GM12892 (cell line): ENCODE measurements at regions not wholly inside any gene's neighbourhood (a gene's known extent, or its start where the extent isn't known, plus 50 kb on each side); places are given as distances from the start of the nearest gene placed in this dataset.

Source experiments
- POLR2A ChIP-seq: IDR thresholded peaks from 2 replicates; pipeline ENCODE4 v1.6.1; 2011; ENCODE audit warnings: low read depth, low read length, control low read depth
- POLR2AphosphoS5 ChIP-seq: IDR thresholded peaks from 2 replicates; pipeline ENCODE4 v1.6.1; 2011; ENCODE audit warnings: low read depth, low read length, control low read depth
- TAF1 ChIP-seq: IDR thresholded peaks from 2 replicates; pipeline ENCODE4 v1.6.1; 2011; ENCODE audit warnings: low read depth, mild to moderate bottlenecking, control low read depth, low read length, borderline replicate concordance

DNA sequence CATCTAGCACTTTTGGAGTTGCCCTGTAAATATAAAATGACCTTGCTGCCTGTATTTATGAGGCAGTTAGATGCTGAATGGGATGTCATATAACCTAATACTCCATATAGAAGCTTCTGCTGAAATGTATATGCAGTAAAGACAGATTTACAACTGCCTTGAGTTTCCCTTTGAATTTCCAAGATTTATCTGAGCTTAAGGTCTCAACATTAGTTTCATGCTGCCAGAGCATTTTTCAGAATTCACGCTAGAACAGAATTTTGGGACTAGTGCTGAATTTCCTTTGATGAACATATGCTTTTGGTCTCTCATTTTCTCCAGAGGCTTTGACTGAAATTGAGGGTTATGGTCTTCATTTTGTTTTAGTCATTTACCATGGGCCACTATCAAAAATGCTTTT lies 254.7 kb upstream of the FANCL start:
- TF ChIP-seq POLR2A (no peak), POLR2AphosphoS5 (no peak), TAF1 (no peak)
